H1 (cell line): ENCODE measurements at regions not wholly inside any gene's neighbourhood (a gene's known extent, or its start where the extent isn't known, plus 50 kb on each side); places are given as distances from the start of the nearest gene placed in this dataset.

Experiments
- NRF1 ChIP-seq: IDR thresholded peaks from 2 replicates; pipeline ENCODE4 v1.6.1; 2011; ENCODE audit warnings: mild to moderate bottlenecking, low read depth, low read length, improper control_type of control experiment
- TF ChIP-seq, protein P1 (sequence below), 3 experiments: IDR thresholded peaks; 1 replicate in 2 of 3; 2 replicates in 1 of 3; pipeline versions ENCODE4 v1.5.1 to v1.6.1; 2011; ENCODE audit warnings: low read length in 3 of 3, mild to moderate bottlenecking in 3 of 3, inconsistent platforms in 2 of 3, low read depth in 1 of 3, moderate library complexity in 1 of 3; ENCODE audit not compliant: insufficient read depth in 1 of 3; ENCODE audit errors: control extremely low read depth in 1 of 3

DNA sequence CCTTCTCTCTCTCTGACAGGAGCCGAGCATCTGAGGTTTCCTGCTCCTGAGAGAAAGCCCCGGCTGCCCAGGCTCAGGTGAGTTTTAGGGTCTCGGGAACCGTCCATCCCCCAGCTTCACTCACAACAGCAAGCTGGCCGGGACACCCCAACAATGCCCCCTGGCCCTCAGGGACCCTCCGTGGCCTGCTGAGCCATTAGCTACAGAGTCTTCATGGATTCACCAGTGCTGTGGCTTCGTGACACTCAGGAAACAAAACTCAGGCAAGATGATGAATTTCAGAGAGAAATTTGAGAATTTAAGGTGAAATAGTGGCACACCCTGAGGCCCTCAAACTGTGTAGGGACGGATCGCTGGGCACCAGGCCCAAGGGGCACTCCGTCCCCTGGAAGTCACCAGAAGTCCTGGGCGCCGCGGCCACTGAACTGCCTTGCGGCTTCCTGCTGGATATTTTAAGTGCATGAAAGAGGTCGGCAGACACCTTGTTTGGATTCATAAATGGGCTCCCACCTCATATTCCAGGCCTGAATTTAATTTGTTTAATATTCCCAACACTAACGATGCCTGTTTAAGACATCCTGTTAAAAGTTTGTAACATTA is 368.3 kb upstream of the SALL3 start (continued):
- no peak for TF ChIP-seq NRF1
- TF ChIP-seq, protein P1, sequence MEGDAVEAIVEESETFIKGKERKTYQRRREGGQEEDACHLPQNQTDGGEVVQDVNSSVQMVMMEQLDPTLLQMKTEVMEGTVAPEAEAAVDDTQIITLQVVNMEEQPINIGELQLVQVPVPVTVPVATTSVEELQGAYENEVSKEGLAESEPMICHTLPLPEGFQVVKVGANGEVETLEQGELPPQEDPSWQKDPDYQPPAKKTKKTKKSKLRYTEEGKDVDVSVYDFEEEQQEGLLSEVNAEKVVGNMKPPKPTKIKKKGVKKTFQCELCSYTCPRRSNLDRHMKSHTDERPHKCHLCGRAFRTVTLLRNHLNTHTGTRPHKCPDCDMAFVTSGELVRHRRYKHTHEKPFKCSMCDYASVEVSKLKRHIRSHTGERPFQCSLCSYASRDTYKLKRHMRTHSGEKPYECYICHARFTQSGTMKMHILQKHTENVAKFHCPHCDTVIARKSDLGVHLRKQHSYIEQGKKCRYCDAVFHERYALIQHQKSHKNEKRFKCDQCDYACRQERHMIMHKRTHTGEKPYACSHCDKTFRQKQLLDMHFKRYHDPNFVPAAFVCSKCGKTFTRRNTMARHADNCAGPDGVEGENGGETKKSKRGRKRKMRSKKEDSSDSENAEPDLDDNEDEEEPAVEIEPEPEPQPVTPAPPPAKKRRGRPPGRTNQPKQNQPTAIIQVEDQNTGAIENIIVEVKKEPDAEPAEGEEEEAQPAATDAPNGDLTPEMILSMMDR (IDR thresholded peaks at IDR 0.05; ENCODE audit: control extremely low read depth in 1 of 3, insufficient read depth in 1 of 3, low read depth in 1 of 3, low read length in 3 of 3): no peak
